ENCODE measurements at regions not wholly inside any gene's neighbourhood (a gene's known extent, or its start where the extent isn't known, plus 50 kb on each side); places are given as distances from the start of the nearest gene placed in this dataset.

DNA sequence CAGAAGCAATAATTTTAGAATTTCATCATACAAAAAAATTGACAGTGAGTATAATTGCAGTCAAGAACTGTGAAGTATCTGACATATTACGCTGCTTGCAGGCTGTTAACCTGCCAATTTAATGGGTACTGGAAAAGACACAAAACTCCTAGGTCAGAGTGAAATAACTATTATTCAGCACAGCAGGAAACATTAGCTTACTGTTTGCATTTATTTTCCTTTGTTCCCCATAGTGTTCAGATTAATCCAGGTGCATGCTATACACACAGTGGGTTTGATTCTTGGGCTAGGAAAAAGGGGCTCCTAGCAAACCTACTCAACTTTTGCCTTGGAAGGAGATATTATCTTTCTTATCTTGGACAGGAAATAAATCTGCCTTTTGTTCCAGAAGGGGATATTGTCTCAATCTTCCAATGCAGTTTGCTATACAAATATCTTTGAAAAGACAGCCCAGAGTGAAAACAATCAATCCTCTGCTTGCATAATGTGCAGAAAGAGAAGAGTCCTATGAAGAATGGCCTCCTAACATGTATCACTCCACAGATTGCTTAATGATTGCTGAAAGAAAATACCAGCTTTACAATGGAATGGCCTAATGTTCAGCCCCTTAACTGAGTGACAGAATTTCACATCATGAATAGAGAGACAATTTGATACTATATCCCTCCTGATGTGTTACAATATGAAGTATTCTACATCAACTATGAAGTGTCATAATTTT is 443.4 kb downstream of the TBC1D4 start:
- DNase-seq: no peak

DNA sequence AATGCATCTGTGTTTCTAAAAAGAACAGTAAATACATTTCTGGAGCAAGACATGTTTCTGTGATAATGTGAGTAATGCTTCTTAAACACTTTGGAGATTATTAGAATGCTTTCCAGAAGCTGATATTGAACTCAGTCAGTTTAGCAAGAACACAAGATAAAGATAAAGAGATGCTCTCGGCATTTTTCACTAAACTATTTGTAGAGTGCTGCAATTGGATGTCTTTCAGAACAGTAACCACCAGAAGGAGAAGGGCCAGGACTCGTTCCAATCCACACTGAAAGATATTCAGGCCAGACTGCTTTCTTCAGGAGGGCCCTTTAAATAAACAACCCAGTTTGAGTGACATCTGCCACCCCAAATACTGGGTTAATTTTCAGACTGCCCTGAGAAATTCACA is 456.0 kb downstream of the TBC1D4 start:
- DNase-seq: no peak

DNA sequence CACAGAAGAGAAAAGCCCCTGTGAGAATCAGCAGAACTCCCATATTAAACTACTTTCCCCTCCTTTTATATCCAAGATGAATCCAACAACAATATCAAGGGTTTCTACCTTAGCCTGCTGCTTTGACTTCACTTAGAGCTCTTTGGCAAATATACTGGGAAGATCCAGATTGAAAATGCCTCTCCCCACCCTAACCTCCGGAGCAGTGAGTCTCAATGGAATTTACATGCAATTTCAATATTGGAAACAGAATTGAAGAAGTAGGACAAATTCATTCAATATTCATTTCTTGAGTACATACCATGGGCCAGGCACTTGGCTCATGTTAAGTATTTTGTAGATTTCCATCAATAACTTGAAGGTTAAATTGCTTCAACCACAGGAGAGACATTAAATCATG is 457.4 kb downstream of the TBC1D4 start:
- no peak for DNase-seq

DNA sequence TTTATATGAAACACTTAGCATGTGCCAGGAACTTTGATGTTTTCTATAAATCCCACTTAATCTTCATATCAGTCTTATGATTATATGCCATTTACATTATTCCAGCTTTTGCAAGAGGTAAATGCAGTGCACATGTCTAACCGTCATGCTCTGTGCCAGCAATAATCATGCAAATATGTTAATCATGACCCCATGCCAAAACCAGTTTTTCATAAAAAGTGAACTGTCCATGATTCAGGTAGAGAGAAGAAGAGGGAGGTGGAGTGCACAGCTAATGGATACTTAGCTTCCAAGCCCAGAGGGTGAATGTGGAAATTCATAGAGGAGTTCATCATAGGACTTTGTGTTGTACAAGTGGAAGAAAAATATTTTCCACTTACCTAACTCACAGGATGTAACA is 458.4 kb downstream of the TBC1D4 start:
- DNase-seq: no peak

DNA sequence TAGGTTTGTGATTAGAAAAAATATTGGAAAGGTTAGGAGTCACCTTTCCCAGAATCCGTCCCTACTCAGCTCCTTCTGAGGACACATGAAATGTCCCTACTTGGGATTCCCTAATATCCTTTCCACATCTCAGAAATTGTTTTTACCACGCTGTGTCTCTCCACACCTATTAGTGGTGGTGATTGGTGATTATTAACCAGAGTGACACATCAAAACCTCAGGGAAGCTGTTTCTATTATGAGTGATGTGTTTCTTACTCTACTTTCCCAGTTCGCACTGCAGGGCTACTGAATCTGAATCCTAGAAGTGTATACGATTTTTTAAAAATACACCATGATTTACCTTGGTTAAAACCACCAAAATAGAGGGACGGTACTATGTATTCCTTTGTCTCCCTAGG is 460.8 kb downstream of the TBC1D4 start:
- DNase-seq: no peak

DNA sequence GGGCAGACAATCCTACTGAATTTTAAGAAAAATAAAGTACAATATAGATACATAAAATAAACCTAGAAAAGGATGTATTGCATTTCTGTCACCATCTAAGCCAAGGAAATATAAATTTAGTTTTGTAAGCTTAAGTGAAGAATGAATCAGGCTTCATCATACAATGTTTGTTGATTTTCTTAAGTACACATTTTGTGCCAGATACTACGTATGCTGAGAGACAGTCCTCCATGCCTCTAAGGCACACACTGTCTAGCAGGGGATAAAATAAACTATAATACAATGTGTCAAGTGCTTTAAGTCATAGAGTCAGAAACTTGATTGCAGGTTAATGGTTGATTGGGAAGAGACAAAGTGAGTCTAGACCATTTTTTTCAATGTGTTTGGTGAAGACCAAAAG is 465.7 kb downstream of the TBC1D4 start:
- DNase-seq: no peak

DNA sequence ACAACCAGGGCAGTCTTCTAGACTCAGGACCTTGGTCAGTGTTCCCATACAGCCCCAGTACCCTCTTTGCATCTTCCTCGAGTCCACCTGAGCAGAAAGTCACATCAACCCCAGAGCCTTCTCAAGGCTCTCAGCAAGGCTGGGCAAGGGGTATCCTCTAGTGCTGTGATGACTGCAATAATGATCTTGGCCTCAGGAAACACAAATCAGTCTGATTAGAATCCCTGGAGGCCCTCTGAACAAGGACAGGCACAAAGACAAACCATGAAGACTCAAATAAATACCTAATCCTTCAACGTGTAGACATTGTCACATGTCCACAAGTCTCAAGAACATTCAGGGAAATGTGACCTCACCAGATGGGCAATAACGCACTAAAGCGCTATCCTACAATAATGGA is 468.2 kb downstream of the TBC1D4 start:
- DNase-seq: no peak

DNA sequence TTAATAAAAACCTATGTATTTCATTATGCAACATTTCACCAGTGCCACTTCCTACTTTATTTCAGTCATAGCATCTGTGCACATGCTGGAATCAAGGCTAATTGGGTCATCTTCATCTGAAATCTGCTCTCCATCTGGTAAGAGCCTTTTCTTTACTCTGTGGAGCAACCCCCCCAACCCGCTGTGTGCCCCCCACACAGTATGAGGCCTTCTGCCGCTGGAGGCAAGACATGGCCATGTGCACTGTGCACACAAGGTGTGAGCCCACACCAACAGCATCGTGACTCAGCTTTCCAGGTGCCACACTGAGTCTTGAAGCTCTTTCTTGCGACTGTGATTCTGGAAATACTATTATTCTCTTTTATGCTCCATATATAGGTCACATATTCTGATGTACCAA is 471.0 kb downstream of the TBC1D4 start:
- no peak for DNase-seq

DNA sequence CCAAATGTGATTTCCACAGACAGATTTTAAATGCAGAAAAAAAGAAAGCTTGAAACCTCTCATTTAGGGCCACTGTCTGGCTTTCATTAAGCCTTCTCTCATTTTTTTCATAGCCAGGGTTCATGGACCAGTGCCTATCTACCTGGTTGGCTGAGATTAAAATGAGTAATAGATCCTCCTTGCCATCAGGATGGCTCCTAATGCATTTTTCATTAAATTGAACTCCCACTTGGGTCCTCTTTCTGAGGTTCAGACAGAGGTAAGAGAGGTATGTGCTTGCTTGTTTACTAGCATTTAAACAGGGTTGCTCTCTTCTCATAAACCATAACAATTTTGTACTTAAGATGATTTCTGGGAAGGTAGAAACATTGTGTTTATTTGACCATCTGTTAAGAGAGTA is 473.0 kb downstream of the TBC1D4 start:
- DNase-seq: no peak

DNA sequence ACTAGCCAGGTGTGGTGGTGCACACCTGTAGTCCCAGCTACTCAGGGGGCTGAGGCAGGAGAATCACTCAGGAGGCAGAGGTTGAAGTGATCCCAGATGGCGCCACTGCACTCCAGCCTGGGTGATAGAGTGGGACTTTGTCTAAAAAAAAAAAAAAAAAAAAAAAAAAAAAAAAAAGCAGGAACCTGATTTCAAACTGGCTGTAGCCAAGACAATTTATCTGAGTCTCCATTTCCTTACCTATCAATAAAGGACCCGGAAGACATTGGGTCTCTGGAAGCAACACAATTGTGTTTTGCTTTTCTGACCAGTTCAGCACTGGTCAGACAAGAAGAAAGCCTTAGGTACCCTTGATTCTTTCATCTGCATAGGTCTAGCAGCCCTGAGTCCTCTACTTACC is 491.0 kb downstream of the TBC1D4 start:
- no peak for DNase-seq

DNA sequence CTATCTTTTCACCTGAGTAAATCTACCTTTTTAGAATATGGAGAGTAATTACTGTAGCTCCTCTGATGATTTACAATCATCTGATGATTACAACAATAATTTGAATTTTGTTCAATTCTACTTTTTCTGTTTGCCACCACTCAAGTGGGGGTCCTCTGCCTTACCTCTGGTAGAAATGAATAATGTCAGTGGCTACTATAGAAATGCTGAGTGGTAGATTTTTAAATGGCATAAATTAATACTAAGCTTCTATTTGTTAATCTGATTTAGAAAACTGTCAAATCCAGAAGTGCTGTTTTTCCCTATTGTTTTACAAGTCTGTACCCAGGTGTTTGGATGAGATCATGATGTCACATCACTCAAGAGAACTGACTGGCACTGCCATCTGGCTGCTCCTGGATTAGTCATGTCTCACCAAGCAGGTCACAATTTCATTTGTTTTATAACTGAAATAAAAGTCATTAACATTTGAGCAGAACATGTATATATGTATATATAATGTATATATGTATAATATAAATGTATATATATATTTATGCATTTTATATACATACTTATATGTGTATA is 494.8 kb downstream of the TBC1D4 start:
- no peak for DNase-seq

DNA sequence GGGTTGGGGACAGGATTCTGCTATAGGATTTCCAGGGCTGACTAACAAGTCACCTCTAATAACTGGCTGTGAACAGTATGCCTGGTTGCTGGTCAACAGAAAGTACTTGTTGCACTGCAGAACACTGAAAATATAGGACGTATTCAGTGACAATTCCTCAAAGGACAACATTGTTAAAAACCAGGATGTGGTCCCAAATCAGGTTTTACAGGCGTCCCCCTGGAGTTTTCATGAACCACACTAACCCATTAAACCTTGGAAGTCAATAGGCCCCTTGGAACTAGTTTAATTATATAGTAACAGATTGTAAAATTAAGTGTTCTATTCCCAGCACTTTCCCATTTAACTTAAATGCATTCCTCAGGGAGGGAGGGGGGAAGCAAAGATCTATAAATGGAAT is 495.4 kb downstream of the TBC1D4 start:
- DNase-seq: no peak

DNA sequence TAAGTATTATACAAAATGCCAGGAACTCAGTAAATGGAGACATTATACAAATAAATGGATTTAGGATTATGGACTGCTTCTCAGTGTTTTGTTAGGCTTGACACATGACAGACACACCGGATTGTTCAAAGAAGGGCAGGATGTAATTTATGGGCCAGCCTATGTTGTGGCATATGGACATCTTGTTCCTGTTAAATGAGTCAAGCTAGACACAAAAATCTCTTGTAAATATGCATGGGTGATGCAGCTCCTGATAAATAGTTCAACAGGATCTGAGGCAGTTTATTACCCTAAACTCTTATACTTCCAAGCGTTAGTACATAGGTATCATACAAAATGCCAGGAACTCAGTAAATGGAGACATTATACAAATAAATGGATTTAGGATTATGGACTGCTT is 502.3 kb downstream of the TBC1D4 start:
- no peak for DNase-seq

DNA sequence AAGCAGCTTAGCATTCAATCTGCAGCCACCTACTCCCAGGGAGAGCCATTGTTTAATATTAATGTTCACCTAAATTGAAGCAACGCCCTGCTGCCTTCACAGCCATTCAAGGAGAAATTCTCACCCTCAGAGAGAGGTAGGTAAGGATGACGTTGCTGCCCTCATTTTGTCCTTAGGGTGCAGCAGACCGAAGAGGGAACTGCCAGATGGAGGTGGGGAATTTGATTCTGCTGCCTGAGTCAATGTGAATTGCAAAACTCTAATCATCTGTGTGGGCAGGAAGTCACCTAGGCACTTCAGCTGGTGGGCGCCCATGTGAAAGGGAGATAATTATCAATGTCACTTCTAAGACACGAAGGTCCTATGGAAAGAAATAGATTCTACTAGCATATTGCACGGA is 503.4 kb downstream of the TBC1D4 start:
- no peak for DNase-seq

DNA sequence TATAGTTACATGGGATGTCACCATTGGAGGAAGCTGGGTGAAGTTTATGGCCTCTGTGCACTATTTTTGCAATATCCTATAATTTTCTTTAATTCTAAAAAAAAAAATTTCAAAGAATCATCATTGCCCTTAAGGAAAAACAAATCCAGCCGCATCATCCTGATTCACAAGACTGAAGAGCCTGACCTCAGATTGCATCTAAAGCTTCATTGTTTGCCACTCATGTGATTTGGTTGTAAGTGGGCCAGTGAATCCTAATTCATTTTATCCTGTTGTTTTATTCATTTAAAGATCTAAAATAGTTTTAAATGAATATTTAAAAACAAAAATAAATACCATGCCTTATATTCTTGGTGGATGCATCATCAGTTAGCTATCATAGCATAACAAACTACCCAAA is 504.5 kb downstream of the TBC1D4 start:
- DNase-seq: no peak

DNA sequence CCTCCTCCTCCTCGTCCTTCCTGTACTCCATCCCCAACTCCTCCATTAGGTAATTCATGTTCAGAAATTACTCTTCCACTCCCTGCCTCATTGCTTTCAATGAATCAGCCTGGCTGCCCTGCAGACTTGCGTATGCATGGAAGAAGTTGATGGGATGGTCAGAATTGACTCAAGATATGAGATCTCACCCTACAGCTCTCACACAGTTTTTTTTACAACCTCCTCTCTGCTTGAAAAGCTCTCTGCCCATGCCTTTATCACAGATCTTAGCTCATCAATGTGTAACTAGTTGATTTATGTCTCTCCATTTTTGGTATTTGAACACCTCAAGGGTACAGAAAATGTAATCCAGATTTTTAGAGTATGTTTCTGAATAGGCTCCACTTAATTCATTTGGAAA is 506.9 kb downstream of the TBC1D4 start:
- DNase-seq: no peak

DNA sequence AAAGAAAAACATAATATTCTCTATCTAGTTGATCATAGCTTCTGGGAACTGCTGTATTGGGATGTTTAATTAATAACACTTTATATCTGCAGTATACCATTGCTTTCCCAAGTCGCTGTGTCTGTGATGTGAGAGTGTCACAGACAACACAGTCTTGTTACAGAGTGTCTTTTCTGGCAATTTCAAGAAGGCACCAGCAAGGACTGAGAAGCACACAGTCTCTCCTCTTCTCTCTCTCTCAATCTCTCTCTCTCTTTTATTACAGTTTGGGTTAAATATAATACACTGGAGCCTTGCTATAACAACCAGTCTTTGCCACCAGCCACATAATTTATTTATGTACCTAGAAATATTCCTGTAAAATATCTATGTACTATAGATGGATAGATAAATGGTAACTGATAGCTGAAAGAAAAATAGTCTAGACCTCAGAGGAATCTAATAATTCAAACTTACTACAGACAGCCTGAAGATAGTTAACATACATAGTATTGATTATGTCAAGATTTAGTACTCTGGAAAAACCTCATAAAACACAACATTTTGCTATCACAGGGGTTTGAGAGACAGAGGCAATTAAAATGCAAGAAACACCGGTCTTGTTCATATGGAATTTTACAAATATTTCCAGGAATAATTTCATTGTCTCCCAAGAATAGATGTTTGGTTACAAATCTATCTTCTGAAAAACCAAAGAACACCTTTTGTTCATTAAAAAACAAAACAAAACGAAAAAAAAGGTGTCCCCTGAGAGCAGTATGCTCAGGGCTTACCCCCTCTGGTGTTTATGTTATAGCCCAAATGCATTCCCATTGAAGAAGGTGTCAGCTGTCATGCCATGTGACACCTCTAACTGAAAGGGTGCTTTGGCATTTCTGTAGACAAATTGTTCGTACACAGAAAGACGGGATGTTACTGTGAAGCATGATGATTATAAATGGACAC is 507.8 kb downstream of the TBC1D4 start:
- DNase-seq: no peak

DNA sequence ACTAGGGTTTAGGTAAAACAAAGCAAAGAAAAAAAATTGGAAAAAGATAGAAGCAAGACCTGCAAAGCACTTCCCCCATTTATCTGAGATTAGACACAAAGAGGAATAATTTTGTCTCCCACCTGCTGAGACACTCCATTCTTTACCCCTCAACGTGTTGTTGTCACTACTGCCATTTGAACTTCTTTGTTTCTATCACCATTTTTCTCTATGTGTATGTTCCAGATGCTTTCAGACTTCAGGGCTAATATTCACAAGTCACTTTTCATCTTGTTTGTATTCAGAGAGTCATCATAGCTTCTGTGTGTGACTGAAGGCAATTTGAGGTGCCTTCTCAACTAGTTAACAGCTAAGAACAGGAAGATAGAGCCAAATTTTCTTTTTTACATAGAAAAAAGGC is 512.5 kb downstream of the TBC1D4 start:
- DNase-seq: no peak

DNA sequence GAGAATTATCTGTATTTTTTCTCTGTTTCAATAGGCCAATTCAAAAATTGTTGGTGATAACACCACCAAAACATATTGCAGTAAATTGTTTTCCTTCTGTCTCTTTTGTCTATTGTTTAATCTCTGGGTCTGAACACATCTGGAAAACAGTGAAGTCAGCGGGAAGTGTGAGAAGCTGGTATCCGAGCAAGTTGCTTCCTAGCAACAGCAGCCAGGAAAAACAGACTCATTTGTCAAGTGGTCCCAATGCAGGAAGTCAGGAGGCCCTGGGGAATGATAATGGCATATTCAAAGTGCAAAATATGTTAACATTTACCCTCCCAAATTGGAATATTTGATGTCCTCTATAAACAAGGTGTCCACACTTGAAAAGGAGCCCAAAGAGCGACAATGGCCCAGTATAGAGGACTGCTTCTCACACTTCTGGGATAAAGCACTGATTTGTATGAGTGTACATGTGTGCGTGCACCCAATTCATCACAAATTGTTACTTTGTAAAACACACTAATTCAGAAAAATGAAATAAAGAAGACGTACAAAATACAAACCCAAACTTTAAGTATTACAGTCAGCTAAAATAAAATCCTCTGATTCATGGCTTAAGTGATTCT is 515.0 kb downstream of the TBC1D4 start:
- DNase-seq: no peak

DNA sequence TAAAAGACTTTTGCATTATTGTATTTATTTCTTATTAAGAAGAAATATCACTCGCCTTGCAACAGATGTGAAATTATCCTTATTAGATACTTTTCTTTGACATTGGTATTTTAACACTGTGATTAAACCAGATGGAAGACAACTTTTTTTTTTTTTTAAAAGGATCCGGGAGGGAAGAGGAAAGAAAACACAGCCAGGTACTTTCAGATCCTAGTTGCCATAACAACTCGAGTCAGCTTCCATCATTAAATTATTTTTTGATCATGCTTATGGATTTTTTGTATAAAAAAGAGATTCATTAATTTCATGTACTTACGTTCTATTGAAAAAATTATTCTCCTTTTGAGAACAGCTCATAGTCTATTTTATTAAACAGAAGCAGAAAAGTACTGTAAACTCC is 515.7 kb downstream of the TBC1D4 start:
- no peak for DNase-seq

DNA sequence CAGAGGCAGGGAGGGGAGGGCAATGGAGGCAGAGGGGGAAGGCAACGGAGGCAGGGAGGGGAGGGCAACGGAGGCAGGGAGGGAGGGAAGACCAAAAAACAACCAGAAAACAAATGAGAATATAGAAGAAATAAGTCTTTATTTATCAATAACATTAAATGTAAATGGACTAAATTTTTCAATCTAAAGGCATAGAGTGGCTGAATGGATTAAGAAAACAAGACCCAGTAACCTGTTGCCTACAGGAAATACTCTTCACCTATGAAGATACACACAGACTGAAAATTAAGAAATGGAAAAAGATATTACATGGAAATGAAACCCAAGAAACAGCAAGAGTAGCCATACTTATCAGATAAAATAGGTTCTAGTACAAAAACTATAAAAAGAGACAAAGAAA is 536.3 kb downstream of the TBC1D4 start:
- no peak for DNase-seq

DNA sequence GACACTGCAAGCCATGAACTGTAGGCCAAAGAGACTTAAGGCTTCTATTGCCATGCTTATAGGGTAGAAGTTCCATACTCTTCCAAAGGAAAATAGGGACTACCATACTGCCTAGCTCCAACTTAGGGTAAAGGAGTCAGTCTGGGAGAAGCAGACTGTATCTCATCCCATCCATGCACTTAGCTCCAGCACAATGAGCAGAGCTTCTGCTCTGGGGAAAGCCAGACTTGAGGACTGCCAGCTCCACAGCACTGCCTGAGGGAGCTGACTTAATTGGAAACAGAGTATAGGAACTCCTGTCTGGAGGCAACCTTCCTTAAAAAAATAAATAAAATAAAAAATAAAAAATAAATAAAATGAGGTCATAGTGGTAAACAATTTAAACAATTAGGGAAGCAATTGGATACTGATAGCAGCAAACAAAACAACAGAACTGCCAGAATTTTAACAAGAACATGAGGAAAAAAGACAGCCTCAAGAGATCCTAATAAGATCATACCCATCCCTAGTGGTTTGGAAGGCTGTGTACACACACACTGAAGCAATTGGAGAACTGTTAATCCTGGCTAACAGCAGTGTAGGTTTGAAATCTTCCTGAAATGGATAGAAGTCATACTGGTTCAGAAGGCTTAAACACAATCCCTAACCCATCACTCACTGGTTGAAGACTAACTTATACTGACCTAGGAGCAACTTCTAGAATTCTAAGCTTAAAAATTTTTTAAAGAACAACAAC is 550.1 kb downstream of the TBC1D4 start:
- DNase-seq: no peak
